T-helper 1 cell treated with Interleukin-12 subunit alpha and Interleukin-12 subunit beta and Interleukin-4 antibody, amounts not matched to agents 30 μg/mL and 1 μg/mL, for 36 hours (primary cell): ENCODE measurements at regions not wholly inside any gene's neighbourhood (a gene's known extent, or its start where the extent isn't known, plus 50 kb on each side); places are given as distances from the start of the nearest gene placed in this dataset.

Experiments
- H3K27ac Mint-ChIP-seq: one replicate; pipeline ENCODE4 v1.8.0; 2021; ENCODE audit warnings: mild to moderate bottlenecking, mixed read lengths
- H3K27me3 Mint-ChIP-seq: one replicate; pipeline ENCODE4 v1.8.0; 2021; ENCODE audit warnings: low read depth, mixed read lengths
- H3K36me3 Mint-ChIP-seq: one replicate; pipeline ENCODE4 v1.8.0; 2021; ENCODE audit warnings: low read depth, mixed read lengths
- H3K4me1 Mint-ChIP-seq: one replicate; pipeline ENCODE4 v1.8.0; 2021; ENCODE audit warnings: low read depth, mixed read lengths
- H3K4me3 Mint-ChIP-seq: one replicate; pipeline ENCODE4 v1.8.0; 2021; ENCODE audit warnings: mild to moderate bottlenecking, moderate library complexity, mixed read lengths
- H3K9me3 Mint-ChIP-seq: one replicate; pipeline ENCODE4 v1.8.0; 2021; ENCODE audit warnings: mixed read lengths

DNA sequence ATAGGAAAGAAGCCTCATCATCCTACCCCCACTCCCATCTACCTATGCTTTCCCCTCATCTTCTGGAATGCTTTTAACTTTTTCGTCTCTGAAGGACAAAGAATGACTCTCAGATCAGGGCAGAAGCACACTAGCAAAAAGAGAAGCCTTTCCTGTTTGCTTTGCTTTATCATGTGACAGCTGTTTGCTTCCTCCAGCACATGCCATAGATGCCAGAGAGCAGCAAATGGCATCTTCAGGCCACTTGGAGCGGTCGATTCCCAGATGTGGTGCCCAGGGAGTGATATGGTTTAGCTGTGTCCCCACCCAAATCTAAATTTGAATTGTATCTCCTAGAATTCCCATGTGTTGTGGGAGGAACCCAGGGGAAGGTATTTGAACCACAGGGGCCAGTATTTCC, 294.8 kb downstream of the GADD45G start:
- Mint-ChIP-seq H3K9me3 (no peaks in the 10 kb centered on the region), H3K27me3 (peaks cover 86% of the 10 kb centered on the region), H3K27ac (no peak overlapping the region), H3K4me3 (no peak overlapping the region), H3K36me3 (peaks cover 2% of the 10 kb centered on the region), H3K4me1 (peaks cover 1% of the 10 kb centered on the region)

DNA sequence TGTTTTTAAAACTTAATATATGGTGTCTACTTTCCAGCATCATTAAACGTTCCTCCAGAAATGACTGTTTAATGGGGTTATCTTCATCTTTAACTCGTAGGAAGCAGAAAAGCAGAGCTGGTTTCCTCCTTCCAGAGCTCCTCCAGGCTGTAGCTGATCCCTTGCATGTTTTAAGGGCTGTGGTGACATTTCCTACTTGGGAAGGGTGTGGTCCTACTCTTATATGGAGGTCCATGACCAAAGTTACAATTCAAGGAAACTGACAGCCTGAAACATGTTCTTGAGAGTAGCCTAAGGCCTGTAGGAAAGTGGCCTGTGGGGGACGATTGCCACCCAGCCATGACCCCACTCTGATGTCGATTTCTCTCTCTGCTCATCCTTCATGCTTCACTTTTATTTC, 297.1 kb downstream of the GADD45G start:
- Mint-ChIP-seq H3K36me3 (peaks cover 2% of the 10 kb centered on the region), H3K4me1 (peaks cover 1% of the 10 kb centered on the region), H3K4me3 (no peak overlapping the region), H3K27ac (no peak overlapping the region), H3K27me3 (peaks cover 73% of the 10 kb centered on the region), H3K9me3 (no peaks in the 10 kb centered on the region)

DNA sequence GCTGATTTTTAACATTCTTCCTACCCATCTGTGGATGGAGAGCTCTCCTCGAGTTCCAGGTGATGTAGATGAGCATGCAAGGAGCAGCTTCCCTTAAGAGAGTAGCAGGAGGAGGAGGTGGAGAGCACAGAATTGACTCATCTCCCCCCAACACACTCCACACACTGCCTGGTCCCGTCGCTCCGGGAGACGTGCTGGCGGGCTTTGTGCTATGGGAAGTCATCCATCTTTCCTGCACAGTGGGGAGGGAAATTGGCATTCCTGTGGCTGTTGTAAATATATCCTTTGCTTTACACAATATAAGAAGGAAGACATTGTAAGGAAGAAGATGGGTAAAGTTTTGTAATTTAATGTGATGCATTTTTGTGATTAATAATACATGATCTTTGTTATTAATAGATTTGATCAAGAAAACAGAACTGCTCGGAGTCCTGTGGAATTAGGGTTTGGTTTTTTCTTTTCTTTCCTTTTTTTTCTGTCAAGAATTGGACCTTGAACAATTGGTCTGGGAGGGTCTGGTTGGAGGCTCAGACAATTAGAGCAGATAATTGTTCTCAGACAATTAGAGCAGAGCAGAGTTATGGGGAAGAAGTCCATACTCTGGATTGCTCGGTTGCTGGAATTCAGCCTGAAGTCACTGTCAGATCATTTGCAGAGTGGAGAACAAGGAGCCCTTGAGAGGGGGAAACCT, 297.8 kb downstream of the GADD45G start:
- Mint-ChIP-seq H3K4me1 (peaks cover 1% of the 10 kb centered on the region), H3K27me3 (peaks cover 74% of the 10 kb centered on the region), H3K9me3 (no peaks in the 10 kb centered on the region), H3K36me3 (peaks cover 2% of the 10 kb centered on the region), H3K27ac (no peak overlapping the region), H3K4me3 (no peak overlapping the region)

DNA sequence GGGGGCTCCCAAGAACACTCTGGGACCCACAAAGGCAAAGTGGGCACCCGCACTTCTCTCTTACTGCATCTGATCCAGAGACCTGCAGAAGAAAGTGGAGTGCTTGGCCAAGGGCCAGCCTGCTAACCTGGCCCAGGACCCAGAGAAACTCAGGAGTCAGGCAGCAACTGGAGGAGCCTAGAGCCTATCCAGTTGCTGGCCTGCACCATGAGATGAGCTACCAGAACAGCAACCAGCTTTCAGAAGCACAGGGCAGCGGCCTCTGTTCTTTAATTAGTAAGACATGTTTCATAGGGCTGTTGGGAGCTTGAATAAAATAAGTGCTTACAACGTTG, 298.3 kb downstream of the GADD45G start:
- peaks cover 2% of the 10 kb centered on the region for H3K36me3 Mint-ChIP-seq
- H3K4me3 Mint-ChIP-seq = no peak overlapping the region
- H3K27ac Mint-ChIP-seq = no peak overlapping the region
- H3K27me3 Mint-ChIP-seq = peaks cover 71% of the 10 kb centered on the region
- peaks cover 1% of the 10 kb centered on the region for H3K4me1 Mint-ChIP-seq
- no peaks in the 10 kb centered on the region for H3K9me3 Mint-ChIP-seq

DNA sequence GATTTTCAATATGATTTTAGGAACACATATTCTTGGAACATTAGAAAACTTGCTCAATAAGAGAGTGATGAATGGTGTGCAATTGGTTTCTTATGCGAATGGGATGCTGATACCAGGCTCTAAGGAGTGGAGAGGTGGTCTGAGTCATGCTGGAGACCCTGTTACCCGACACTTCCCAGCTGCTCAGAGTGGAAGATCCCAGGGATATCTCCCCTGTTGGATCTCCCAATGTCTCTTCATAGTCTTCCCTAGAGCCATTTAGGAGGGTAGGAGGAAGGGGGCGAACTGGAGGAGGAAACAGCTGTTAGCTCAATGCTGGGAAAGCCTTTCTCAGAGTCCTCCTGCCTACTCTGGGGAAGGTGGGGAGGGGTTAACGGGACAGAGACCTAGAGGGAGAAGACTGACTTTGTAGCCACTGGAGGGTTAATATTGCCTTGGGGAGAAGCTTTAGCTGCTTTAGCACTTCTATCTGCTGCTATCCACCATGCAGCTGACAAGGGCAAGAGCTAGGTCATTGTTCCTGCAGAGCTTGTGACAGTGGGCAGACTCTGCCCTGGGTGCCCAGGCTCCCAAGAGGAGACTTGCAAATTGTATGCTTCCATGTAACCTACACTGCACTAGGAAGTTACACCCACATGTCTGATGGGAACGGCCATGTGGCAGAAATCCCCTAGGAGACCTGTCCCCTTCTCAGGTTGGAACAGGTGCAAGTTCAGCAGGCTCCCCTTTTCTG, 301.0 kb downstream of the GADD45G start:
- Mint-ChIP-seq H3K9me3 (no peaks in the 10 kb centered on the region), H3K36me3 (peaks cover 2% of the 10 kb centered on the region)

DNA sequence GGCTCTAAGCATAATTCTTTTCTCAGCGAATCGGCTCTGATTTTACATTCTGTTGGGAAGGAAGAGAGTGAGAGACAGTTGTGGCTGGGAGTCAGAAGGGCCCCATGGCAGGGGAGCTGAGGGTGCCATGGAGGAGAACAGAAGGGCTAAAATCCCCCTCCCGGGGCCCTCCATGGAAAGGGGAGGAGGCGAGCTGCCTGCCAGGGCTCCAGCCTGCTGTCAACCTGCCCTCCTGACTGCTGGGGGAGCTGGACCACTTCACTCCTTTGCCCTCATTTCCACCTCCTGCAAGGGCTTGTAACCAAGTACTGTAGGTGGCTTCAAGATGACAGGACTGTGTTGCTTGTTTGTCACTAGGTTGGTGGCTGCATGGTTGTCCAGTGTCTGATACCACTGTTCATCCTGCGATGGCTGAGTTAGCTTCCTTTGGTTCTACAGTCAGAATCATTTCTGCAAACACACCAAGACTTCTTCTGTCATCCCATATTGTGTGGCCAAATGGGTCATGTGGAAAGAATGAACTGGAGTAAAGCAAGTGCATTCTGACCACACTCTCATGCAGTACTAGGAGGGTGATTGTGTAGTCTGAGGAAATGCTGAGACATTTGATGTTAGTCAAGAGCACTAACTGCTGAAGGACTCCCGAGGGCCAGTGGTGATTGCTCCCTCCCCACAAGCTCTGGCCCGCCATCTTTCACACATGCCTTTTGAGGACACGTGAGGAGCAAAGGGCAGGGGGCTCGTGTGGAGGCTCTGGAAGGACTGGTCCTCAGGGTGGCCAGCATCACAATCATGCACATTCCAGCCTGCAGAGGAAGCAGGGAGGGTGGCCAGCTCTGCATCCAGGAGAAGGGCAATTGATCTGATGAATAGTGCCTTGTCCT, 307.2 kb downstream of the GADD45G start:
- no peaks in the 10 kb centered on the region for H3K9me3 Mint-ChIP-seq
- peaks cover 5% of the 10 kb centered on the region for H3K4me1 Mint-ChIP-seq
- no peak overlapping the region for H3K4me3 Mint-ChIP-seq
- H3K27me3 Mint-ChIP-seq = peaks cover 31% of the 10 kb centered on the region
- H3K36me3 Mint-ChIP-seq = no peaks in the 10 kb centered on the region
- no peak overlapping the region for H3K27ac Mint-ChIP-seq

More for the DNA sequence above, 301.0 kb downstream of the GADD45G start:
- H3K27me3 Mint-ChIP-seq = peaks cover 61% of the 10 kb centered on the region
- H3K4me3 Mint-ChIP-seq = no peak overlapping the region
- no peak overlapping the region for H3K27ac Mint-ChIP-seq
- H3K4me1 Mint-ChIP-seq = no peaks in the 10 kb centered on the region

DNA sequence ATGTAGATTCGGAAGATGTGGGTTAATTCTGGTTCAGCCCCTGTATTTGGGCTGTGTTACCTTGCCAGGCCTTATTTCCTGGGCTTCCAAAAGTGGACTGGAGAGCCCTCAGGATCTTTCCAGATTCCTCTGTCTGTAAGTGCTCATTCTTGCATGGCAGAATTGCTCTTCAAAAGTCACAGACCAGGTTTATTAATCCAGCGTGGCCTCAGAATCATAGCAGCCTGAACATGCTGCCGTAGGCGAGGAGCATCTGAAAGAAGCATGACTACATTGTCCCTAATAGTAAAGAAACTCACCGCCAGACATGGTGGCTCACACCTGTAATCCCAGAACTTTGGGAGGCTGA, 307.8 kb downstream of the GADD45G start:
- H3K4me1 Mint-ChIP-seq = peaks cover 5% of the 10 kb centered on the region
- no peaks in the 10 kb centered on the region for H3K36me3 Mint-ChIP-seq
- H3K9me3 Mint-ChIP-seq = no peaks in the 10 kb centered on the region

DNA sequence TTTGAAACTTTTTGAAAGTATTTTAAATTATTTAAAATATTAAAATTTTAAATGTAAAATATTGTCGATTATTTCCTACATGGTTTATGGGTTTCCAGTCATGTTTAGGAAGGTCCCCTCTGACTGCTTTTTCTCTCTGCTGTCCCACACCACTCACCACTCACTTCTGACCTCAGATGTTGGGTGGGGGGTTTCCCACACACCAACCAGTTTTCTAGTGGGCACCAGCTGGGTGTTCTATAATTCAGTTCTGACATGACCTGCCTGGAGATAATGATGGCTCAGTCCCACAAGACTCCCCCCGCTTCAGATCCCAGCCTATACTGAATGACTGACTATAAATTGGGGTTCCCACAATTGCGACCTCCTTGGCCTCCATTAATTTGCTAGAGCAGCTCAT, 310.4 kb downstream of the GADD45G start:
- Mint-ChIP-seq H3K36me3 (no peaks in the 10 kb centered on the region), H3K27me3 (peaks cover 24% of the 10 kb centered on the region), H3K9me3 (no peaks in the 10 kb centered on the region), H3K27ac (no peak overlapping the region), H3K4me1 (peaks cover 11% of the 10 kb centered on the region), H3K4me3 (no peak overlapping the region)

More for the DNA sequence above, 307.8 kb downstream of the GADD45G start:
- H3K4me3 Mint-ChIP-seq = no peak overlapping the region
- no peak overlapping the region for H3K27ac Mint-ChIP-seq
- H3K27me3 Mint-ChIP-seq = peaks cover 25% of the 10 kb centered on the region

DNA sequence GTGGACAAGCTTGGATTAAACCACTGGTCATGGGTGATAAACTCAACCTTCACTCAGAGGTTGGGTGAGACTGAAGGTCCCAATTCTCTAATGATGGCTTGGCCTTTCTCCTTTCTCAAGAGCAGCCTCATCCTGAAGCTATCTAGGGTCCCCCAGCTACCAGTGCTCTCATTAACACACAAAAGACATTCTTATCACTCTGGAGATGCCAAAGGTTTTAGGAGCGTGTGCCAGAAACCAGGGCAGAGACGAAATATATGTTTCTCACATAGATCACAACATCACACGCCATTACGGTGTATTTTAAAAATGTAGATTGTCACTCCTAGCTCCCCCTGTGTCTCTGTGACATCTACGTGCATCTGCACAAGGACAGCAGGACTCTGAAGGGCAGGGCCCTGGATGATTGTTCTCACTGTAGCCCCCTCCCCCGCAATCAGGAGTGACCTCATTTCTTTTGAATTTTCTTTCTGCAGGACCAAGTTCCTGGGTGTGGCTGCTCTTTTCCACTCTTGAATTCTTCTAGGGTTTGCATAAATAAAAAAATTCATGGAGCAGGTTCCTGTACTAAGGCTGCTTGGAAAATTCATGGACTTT, 311.3 kb downstream of the GADD45G start:
- Mint-ChIP-seq H3K27ac (no peak overlapping the region), H3K36me3 (no peaks in the 10 kb centered on the region), H3K27me3 (peaks cover 21% of the 10 kb centered on the region), H3K4me3 (no peak overlapping the region), H3K9me3 (no peaks in the 10 kb centered on the region), H3K4me1 (peaks cover 11% of the 10 kb centered on the region)

DNA sequence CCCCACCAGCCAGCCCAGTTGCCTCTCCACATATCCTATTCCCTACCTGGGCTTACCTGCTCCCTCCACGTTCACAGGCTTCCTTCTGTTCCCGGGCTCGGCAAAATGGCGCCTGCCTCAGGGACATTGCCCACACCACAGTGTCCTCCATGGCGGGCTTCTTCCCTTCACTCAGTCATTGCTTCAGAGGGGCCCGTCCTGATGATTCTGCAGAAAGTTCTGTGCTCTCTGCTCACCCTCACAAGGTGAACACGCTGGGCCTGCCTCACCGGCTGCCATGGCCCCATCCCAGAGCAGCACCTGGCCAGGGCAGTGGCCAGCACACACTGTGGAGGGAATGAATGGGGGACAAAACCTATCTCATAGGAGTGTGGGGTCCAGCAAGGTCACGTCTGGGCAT, 313.0 kb downstream of the GADD45G start:
- Mint-ChIP-seq H3K36me3 (no peaks in the 10 kb centered on the region), H3K9me3 (no peaks in the 10 kb centered on the region), H3K4me1 (peaks cover 11% of the 10 kb centered on the region), H3K4me3 (no peak overlapping the region), H3K27me3 (peaks cover 14% of the 10 kb centered on the region), H3K27ac (no peak overlapping the region)

DNA sequence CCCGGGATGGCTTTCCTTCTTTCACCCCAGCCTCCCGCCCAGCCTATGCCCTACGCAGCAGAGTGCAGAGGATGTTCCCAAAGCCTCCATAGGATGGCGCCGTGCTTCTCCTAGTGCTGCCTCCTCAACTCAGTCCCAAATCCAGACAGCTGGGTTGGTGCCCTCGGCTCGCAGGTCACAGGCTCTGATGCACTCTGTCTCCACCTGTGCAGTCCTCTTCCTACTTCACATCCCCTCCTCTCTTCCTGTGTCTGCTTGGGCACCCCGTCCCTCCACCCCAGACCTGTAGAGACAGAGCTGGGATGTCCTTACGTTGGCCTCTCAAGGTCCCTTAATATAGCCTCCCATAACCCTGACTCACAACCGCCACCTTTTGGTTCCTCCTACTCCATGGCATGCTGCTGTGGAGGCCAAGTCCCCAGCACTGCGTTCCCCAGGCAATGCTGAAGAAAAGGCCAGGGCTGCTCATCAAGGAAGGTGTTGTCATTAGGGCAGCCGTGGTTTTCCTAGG, 314.4 kb downstream of the GADD45G start:
- Mint-ChIP-seq H3K27ac (no peak overlapping the region), H3K4me3 (no peak overlapping the region), H3K36me3 (no peaks in the 10 kb centered on the region), H3K27me3 (peaks cover 14% of the 10 kb centered on the region), H3K4me1 (peaks cover 18% of the 10 kb centered on the region), H3K9me3 (no peaks in the 10 kb centered on the region)

DNA sequence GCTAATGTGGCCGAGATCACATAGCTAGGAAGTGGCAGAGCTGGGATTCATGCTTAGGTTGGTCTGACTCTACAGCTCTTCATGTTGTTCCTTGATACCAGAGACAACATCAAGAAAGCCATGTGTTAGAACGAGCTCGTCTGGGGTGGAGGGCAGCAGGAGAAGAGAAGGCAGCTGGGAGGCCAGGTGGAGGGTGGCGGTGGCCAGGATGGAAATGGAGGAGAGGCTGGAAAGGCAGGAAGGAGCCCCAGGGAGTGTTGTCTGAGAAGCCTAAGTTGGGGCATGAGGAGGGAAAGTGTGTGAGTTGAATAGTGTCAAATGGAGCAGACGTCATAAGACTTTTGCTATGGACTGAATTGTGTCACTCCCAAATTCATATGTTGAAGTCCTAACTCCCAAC, 315.3 kb downstream of the GADD45G start:
- Mint-ChIP-seq H3K4me3 (no peak overlapping the region), H3K27me3 (peaks cover 14% of the 10 kb centered on the region), H3K4me1 (peaks cover 17% of the 10 kb centered on the region), H3K36me3 (no peaks in the 10 kb centered on the region), H3K9me3 (no peaks in the 10 kb centered on the region), H3K27ac (no peak overlapping the region)

DNA sequence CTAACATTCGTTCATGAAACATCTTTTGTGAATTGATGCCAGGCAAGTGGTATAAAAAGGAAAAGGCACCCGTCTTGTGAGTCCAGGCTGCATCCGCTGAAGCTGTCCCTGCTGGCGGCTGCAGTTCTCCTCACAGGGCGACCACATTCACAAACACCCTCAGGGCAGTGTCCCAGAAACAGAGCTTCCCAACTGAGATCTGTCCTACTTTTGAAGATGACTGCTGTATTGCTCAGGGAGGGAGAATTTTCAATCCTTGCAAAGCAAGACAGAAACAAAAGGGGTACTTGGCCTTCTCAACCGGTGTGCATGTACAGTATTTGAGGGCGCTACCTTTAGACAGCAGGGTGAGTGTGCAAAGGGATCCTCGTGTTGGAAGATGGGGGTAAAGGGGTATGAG, 316.1 kb downstream of the GADD45G start:
- Mint-ChIP-seq H3K27me3 (peaks cover 14% of the 10 kb centered on the region), H3K4me1 (peaks cover 14% of the 10 kb centered on the region), H3K9me3 (no peaks in the 10 kb centered on the region), H3K4me3 (no peak overlapping the region), H3K27ac (no peak overlapping the region), H3K36me3 (no peaks in the 10 kb centered on the region)

DNA sequence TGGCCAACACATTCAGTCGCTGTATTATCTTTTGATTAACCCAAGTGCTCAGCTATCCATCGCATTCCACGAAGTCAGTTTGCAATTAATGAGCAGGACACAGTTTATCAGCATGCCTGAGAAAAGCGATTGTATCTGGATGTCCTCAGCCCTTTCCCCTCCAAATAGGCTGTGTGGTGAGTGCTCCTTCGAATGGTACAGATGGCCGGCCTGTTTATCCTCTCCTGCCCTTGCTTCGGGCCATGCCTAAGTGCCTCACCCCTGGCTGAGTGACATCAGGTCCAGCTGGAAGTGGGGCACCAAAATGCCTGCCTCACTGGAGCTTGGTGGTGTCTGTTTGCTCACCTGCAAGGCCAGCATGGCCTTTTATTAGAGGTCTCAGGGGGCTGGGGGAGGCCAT, 317.3 kb downstream of the GADD45G start:
- Mint-ChIP-seq H3K9me3 (no peaks in the 10 kb centered on the region), H3K4me1 (peaks cover 13% of the 10 kb centered on the region), H3K36me3 (no peaks in the 10 kb centered on the region), H3K27ac (no peak overlapping the region), H3K4me3 (no peak overlapping the region), H3K27me3 (peaks cover 19% of the 10 kb centered on the region)
